ENCODE measurements at regions not wholly inside any gene's neighbourhood (a gene's known extent, or its start where the extent isn't known, plus 50 kb on each side); places are given as distances from the start of the nearest gene placed in this dataset.

DNA sequence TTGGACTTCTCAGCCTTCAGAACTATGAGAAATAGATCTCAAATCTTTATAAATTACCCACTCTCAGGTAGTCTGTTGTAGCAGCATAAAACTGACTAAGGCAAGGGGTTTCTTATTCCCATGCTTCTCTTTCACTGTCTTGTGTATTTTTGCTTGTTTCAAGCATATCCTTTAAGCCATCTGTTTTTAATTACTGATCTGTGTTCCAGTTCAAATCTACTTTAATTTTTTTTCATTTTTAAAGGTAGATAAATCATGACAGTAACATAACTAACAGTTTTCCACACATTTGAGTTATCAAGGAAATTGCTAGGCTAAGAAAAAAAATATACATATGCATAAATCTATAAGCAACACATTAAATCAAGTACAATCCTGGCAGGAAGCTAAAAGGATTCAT, 317.9 kb upstream of the TNP1 start:
- intact Hi-C loops (cut with micrococcal nuclease): no loop called here

DNA sequence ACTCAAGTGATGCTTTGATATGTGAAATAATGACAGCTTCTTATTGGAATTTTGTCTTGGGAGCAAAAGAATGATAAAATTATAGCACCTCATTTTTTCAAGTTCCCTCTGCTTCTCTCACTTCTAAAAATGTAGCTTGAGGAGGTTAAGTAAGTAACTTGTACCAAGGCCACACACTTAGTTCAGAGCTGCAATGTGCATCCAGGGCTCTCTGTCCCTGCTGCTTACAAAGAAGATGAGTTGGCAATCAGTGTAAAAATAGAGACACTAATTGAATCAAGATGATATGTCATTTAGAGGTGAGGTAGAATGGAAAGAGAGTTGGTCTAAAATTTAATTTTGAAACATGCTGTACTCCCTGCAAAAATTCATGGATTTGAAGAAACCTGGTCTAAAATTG, 312.0 kb upstream of the TNP1 start:
- H3K4me3 ChIP-seq (ENCODE audit: control extremely low read depth in 1 of 5, extremely low read depth in 1 of 5, insufficient read depth in 1 of 5, low read depth in 2 of 5, low read length in 4 of 5): no peak overlapping the region
- Mint-ChIP-seq H3K9me3 (ENCODE audit: insufficient read depth) (peaks cover 2% of the 10 kb centered on the region), H3K27me3 (peaks cover 27% of the 10 kb centered on the region), H3K4me3 (no peak overlapping the region), H3K4me1 (no peaks in the 10 kb centered on the region), H3K27ac (no peak overlapping the region)
- no peak overlapping the region for H3K27ac ChIP-seq (ENCODE audit: low read length in 2 of 2)
- no peaks in the 10 kb centered on the region for H3K79me2 ChIP-seq (ENCODE audit: control insufficient read depth, insufficient read depth, low read length)
- DNase-seq: no peak
- peaks cover 0 to 5% (median 0%) of the 10 kb centered on the region in 4 experiments for H3K27me3 ChIP-seq (replicated peaks in 1 of 4; ENCODE audit: control extremely low read depth in 1 of 4, control insufficient read depth in 3 of 4, insufficient read depth in 4 of 4, low read length in 3 of 4)
- H4K20me1 ChIP-seq (ENCODE audit: control insufficient read depth, insufficient read depth, low read length, poor library complexity, severe bottlenecking): no peaks in the 10 kb centered on the region
- no peaks in the 10 kb centered on the region for H3K36me3 ChIP-seq (replicated peaks in 1 of 2; ENCODE audit: control extremely low read depth in 1 of 2, control insufficient read depth in 1 of 2, extremely low read depth in 1 of 2, insufficient read depth in 2 of 2, low read length in 1 of 2)
- no peak overlapping the region for H2AFZ ChIP-seq (ENCODE audit: insufficient read depth, low read depth, low read length, poor library complexity, severe bottlenecking)
- H3K4me2 ChIP-seq (replicated peaks; ENCODE audit: low read depth, low read length, poor library complexity, severe bottlenecking): no peak overlapping the region
- ChIA-PET POLR2A (no interaction called here), CTCF (no interaction called here)
- intact Hi-C loops (cut with micrococcal nuclease): no loop called here
- H3K4me1 ChIP-seq (ENCODE audit: control insufficient read depth in 2 of 2, insufficient read depth in 2 of 2, low read length in 2 of 2): no peaks in the 10 kb centered on the region
- no peak overlapping the region for H3K9ac ChIP-seq (ENCODE audit: low read length)
- H3K9me3 ChIP-seq (ENCODE audit: control extremely low read depth in 1 of 3, control insufficient read depth in 2 of 3, insufficient read depth in 1 of 3, low read length in 2 of 3): peaks cover 0 to 1% (median 0%) of the 10 kb centered on the region in 3 donors
- no peak for ATAC-seq (ENCODE audit: low read depth)
- TF ChIP-seq EZH2 (IDR thresholded peaks at IDR 0.05; ENCODE audit: borderline replicate concordance, insufficient read depth, low read depth, low read length, poor library complexity, severe bottlenecking): no peak
- TF ChIP-seq, protein P1, sequence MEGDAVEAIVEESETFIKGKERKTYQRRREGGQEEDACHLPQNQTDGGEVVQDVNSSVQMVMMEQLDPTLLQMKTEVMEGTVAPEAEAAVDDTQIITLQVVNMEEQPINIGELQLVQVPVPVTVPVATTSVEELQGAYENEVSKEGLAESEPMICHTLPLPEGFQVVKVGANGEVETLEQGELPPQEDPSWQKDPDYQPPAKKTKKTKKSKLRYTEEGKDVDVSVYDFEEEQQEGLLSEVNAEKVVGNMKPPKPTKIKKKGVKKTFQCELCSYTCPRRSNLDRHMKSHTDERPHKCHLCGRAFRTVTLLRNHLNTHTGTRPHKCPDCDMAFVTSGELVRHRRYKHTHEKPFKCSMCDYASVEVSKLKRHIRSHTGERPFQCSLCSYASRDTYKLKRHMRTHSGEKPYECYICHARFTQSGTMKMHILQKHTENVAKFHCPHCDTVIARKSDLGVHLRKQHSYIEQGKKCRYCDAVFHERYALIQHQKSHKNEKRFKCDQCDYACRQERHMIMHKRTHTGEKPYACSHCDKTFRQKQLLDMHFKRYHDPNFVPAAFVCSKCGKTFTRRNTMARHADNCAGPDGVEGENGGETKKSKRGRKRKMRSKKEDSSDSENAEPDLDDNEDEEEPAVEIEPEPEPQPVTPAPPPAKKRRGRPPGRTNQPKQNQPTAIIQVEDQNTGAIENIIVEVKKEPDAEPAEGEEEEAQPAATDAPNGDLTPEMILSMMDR (IDR thresholded peaks at IDR 0.05): no peak

More for the DNA sequence above, 317.9 kb upstream of the TNP1 start:
- H3K36me3 ChIP-seq (replicated peaks in 1 of 2; ENCODE audit: control extremely low read depth in 1 of 2, control insufficient read depth in 1 of 2, extremely low read depth in 1 of 2, insufficient read depth in 2 of 2, low read length in 1 of 2): no peaks in the 10 kb centered on the region
- TF ChIP-seq EZH2 (IDR thresholded peaks at IDR 0.05; ENCODE audit: borderline replicate concordance, insufficient read depth, low read depth, low read length, poor library complexity, severe bottlenecking): no peak
- TF ChIP-seq, protein P1 (IDR thresholded peaks at IDR 0.05): no peak
- no peaks in the 10 kb centered on the region for H3K79me2 ChIP-seq (ENCODE audit: control insufficient read depth, insufficient read depth, low read length)
- ATAC-seq (ENCODE audit: low read depth) (no peak), DNase-seq (no peak)
- H3K9me3 Mint-ChIP-seq (ENCODE audit: insufficient read depth): peaks cover 2% of the 10 kb centered on the region
- ChIA-PET POLR2A (no interaction called here), CTCF (no interaction called here)
- peaks cover 0 to 4% (median 0%) of the 10 kb centered on the region in 4 experiments for H3K27me3 ChIP-seq (replicated peaks in 1 of 4; ENCODE audit: control extremely low read depth in 1 of 4, control insufficient read depth in 3 of 4, insufficient read depth in 4 of 4, low read length in 3 of 4)
- H3K4me2 ChIP-seq (replicated peaks; ENCODE audit: low read depth, low read length, poor library complexity, severe bottlenecking): no peak overlapping the region
- H3K4me3 Mint-ChIP-seq: no peak overlapping the region
- no peak overlapping the region for H3K4me3 ChIP-seq (ENCODE audit: control extremely low read depth in 1 of 5, extremely low read depth in 1 of 5, insufficient read depth in 1 of 5, low read depth in 2 of 5, low read length in 4 of 5)
- peaks cover 21% of the 10 kb centered on the region for H3K27me3 Mint-ChIP-seq
- H4K20me1 ChIP-seq (ENCODE audit: control insufficient read depth, insufficient read depth, low read length, poor library complexity, severe bottlenecking): no peaks in the 10 kb centered on the region
- no peak overlapping the region for H3K27ac Mint-ChIP-seq
- no peaks in the 10 kb centered on the region for H3K4me1 ChIP-seq (ENCODE audit: control insufficient read depth in 2 of 2, insufficient read depth in 2 of 2, low read length in 2 of 2)
- H3K27ac ChIP-seq (ENCODE audit: low read length in 2 of 2): no peak overlapping the region
- H2AFZ ChIP-seq (ENCODE audit: insufficient read depth, low read depth, low read length, poor library complexity, severe bottlenecking): no peak overlapping the region
- H3K4me1 Mint-ChIP-seq: no peaks in the 10 kb centered on the region
- no peak overlapping the region for H3K9ac ChIP-seq (ENCODE audit: low read length)
- peaks cover 0 to 1% (median 0%) of the 10 kb centered on the region in 3 donors for H3K9me3 ChIP-seq (ENCODE audit: control extremely low read depth in 1 of 3, control insufficient read depth in 2 of 3, insufficient read depth in 1 of 3, low read length in 2 of 3)
